Naive thymus-derived CD8-positive, alpha-beta T cell (primary cell): ENCODE measurements at regions not wholly inside any gene's neighbourhood (a gene's known extent, or its start where the extent isn't known, plus 50 kb on each side); places are given as distances from the start of the nearest gene placed in this dataset.

ENCODE experiments used
- ATAC-seq, 2 donors: fragments of 150-1000 bp; cut with Tn5 transposase in 1 of 2; sonication (Bioruptor Pico), chemical (Tn5 transposase) in 1 of 2; 1 replicate in 1 of 2; 2 replicates in 1 of 2; pipeline ENCODE4 v1.10.0; 2021; ENCODE audit warnings: mild to moderate bottlenecking in 2 of 2, moderate library complexity in 2 of 2
- POLR2A ChIA-PET: fragments of 350-600 bp; sonication (Branson Sonifier 250); formaldehyde crosslinking; loops from one replicate; lab custom pipeline; 2021; ENCODE audit warnings: antibody characterized with exemption; lab: Charles Lee
- DNase-seq, 10 donors: peaks; one replicate each; pipeline versions ENCODE4 v3.0.0 to v3.0.0-alpha.2; 2020 to 2022
- H3K27ac Mint-ChIP-seq, 10 donors: one replicate each; pipeline ENCODE4 v1.8.0; 2020 to 2022; ENCODE audit warnings: mild to moderate bottlenecking in 10 of 10, mixed read lengths in 10 of 10, moderate library complexity in 4 of 10, inconsistent platforms in 1 of 10
- H3K27me3 Mint-ChIP-seq, 5 donors: one replicate each; pipeline ENCODE4 v1.8.0; 2021 to 2022; ENCODE audit warnings: mixed read lengths in 5 of 5
- H3K36me3 Mint-ChIP-seq, 3 donors: one replicate each; pipeline ENCODE4 v1.8.0; 2020 to 2022; ENCODE audit warnings: mixed read lengths in 3 of 3, mild to moderate bottlenecking in 2 of 3, inconsistent platforms in 1 of 3
- H3K4me1 Mint-ChIP-seq, 4 donors: one replicate each; pipeline ENCODE4 v1.8.0; 2021 to 2022; ENCODE audit warnings: mixed read lengths in 4 of 4
- H3K4me3 Mint-ChIP-seq, 10 donors: one replicate each; pipeline ENCODE4 v1.8.0; 2020 to 2022; ENCODE audit warnings: mild to moderate bottlenecking in 10 of 10, mixed read lengths in 10 of 10, moderate library complexity in 6 of 10, inconsistent platforms in 1 of 10
- H3K9me3 Mint-ChIP-seq, 9 donors: one replicate each; pipeline ENCODE4 v1.8.0; 2020 to 2022; ENCODE audit warnings: mixed read lengths in 9 of 9, mild to moderate bottlenecking in 3 of 9, inconsistent platforms in 1 of 9, moderate library complexity in 1 of 9

DNA sequence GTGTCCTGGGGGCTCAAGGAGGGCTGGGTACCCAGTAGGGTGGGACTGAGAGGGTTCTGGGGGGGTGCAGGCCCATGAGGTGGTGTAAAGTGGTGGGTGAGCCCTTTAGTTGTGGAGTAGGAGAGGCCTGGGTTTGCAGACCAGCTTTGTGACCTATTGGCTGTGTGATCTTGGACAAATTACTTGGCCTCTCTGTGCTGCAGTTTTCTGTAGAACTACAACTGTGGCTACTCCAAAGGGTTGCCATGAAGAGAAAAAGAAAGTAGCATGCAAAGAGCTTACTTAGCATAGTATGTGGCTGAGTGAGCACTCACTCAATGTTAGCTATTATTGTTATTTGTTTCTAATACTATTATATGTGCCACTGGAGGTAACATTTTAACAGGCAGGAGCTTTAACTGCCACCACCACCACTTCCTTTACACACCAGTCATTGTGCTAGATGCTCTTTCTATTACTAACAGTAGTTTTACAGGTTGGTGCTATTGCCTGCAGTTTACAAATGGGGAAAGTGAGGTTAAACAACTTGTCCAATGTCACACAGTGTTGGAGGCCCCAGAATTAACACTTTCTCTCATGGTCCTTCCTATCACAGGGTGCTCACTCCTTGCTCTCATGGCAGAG is 286.8 kb downstream of the DHX35 start:
- Mint-ChIP-seq H3K27me3 (peaks cover 0 to 1% (median 0%) of the 10 kb centered on the region in 5 donors), H3K4me1 (peaks cover 12 to 18% (median 15%) of the 10 kb centered on the region in 4 donors), H3K27ac (no peak overlapping the region), H3K4me3 (peak overlapping the region in 1 of 10 donors; percentile 46), H3K9me3 (peaks cover 0 to 3% (median 0%) of the 10 kb centered on the region in 9 donors), H3K36me3 (no peaks in the 10 kb centered on the region)
- POLR2A ChIA-PET = no interaction called here
- ATAC-seq (no peak), DNase-seq (no peak)

DNA sequence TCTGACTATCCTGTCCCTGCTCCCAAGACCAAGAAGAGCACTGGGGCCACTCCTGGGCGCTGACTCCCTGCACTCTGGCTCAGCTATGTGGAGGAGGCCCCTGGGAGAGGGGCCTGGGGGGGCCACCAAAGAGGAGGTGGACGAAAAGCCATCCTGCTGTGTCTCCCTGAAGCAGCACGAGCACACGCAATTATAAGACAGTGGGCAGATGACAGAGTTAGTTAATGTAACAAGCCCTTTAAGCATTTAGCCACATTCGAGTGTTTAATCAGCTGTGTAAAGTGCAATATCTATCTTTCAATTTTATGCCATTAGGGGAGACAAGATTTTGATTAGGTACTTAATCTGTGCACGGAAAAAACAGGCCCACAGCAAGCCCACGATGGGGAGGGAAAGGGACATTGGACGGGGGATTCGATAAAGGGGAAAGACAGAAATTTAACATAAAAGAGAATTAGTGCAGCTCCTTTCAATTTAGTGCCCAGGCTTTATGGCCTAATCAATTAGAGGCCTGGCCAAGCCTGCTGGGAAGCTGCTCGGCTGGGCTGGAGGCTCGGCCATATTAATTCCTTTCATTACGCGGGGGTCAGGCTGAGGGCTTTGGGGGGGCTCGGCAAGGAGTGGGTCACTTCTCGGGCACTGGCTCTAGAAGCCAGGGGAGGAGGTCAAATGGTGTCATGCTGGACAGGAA is 286.2 kb downstream of the DHX35 start:
- peak overlapping the region in 1 of 10 donors; percentile 46 for H3K4me3 Mint-ChIP-seq
- no peak for ATAC-seq
- DNase-seq = no peak
- H3K4me1 Mint-ChIP-seq = peaks cover 13 to 18% (median 15%) of the 10 kb centered on the region in 4 donors
- no peak overlapping the region for H3K27ac Mint-ChIP-seq
- H3K27me3 Mint-ChIP-seq = peaks cover 0 to 3% (median 0%) of the 10 kb centered on the region in 5 donors
- H3K9me3 Mint-ChIP-seq = peaks cover 0 to 9% (median 0%) of the 10 kb centered on the region in 9 donors
- H3K36me3 Mint-ChIP-seq = no peaks in the 10 kb centered on the region
- POLR2A ChIA-PET = no interaction called here

DNA sequence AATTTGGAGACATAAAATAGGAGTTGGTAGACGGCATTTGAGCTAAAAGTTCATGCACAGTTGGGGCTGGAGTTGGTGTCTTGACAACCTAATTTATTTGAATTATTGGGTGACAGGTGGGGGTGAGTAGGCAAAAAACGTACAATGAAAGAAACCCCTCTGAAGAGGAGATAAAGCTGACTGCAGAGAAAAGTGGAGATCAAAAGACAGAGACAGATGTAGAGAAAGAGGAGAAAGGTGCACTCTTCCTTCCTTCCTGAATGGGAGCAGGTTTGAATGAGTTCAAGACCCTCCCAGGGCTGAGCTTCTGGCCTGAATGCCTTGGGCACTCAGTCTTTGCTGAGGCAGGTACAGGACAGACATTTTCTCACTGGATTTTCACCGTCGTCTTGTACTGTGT is 284.3 kb downstream of the DHX35 start:
- peaks cover 0 to 3% (median 0%) of the 10 kb centered on the region in 5 donors for H3K27me3 Mint-ChIP-seq

GRCh38 chr20:39245685-39246311 is 283.7 kb downstream of the DHX35 start:
- Mint-ChIP-seq H3K9me3 (peaks cover 0 to 15% (median 5%) of the 10 kb centered on the region in 9 donors), H3K36me3 (no peaks in the 10 kb centered on the region), H3K4me3 (no peak overlapping the region), H3K27me3 (peaks cover 0 to 3% (median 0%) of the 10 kb centered on the region in 5 donors), H3K27ac (no peak overlapping the region), H3K4me1 (peaks cover 13 to 18% (median 15%) of the 10 kb centered on the region in 4 donors)
- ATAC-seq (no peak), DNase-seq (no peak)
- POLR2A ChIA-PET = no interaction called here

More for the DNA sequence above, 284.3 kb downstream of the DHX35 start:
- POLR2A ChIA-PET = no interaction called here
- no peak for ATAC-seq
- no peak for DNase-seq
- no peak overlapping the region for H3K4me3 Mint-ChIP-seq
- no peak overlapping the region for H3K27ac Mint-ChIP-seq
- H3K4me1 Mint-ChIP-seq = peaks cover 13 to 18% (median 15%) of the 10 kb centered on the region in 4 donors
- peaks cover 0 to 15% (median 5%) of the 10 kb centered on the region in 9 donors for H3K9me3 Mint-ChIP-seq
- no peaks in the 10 kb centered on the region for H3K36me3 Mint-ChIP-seq

GRCh38 chr20:39243962-39244361 is 281.8 kb downstream of the DHX35 start:
- Mint-ChIP-seq H3K4me3 (no peak overlapping the region), H3K4me1 (peaks cover 13 to 18% (median 15%) of the 10 kb centered on the region in 4 donors), H3K36me3 (no peaks in the 10 kb centered on the region), H3K9me3 (peaks cover 0 to 15% (median 5%) of the 10 kb centered on the region in 9 donors), H3K27ac (no peak overlapping the region), H3K27me3 (peaks cover 0 to 4% (median 0%) of the 10 kb centered on the region in 5 donors)
- ATAC-seq = no peak
- POLR2A ChIA-PET = no interaction called here
- no peak for DNase-seq

DNA sequence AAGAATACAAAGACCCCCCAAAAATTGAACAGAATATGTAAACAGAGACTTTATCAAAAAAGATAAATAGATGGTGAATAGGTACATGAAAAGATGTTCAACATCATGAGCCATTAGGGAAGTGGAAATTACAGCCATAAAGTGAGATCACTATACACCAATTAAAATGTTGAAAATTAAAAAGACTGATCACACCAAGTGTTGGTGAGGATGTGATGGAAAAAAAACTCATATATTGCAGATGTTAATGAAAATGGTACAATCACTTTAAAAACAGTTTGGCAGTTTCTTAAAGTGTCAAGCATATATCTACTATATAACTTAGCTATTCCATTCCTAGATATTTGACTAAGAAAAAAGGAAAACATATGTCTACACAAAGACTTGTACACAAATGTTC is 280.5 kb downstream of the DHX35 start:
- Mint-ChIP-seq H3K9me3 (peaks cover 0 to 15% (median 5%) of the 10 kb centered on the region in 9 donors), H3K4me1 (peaks cover 13 to 18% (median 15%) of the 10 kb centered on the region in 4 donors), H3K27ac (no peak overlapping the region), H3K4me3 (no peak overlapping the region), H3K36me3 (no peaks in the 10 kb centered on the region), H3K27me3 (peaks cover 0 to 6% (median 0%) of the 10 kb centered on the region in 5 donors)
- POLR2A ChIA-PET = no interaction called here
- ATAC-seq (no peak), DNase-seq (no peak)

DNA sequence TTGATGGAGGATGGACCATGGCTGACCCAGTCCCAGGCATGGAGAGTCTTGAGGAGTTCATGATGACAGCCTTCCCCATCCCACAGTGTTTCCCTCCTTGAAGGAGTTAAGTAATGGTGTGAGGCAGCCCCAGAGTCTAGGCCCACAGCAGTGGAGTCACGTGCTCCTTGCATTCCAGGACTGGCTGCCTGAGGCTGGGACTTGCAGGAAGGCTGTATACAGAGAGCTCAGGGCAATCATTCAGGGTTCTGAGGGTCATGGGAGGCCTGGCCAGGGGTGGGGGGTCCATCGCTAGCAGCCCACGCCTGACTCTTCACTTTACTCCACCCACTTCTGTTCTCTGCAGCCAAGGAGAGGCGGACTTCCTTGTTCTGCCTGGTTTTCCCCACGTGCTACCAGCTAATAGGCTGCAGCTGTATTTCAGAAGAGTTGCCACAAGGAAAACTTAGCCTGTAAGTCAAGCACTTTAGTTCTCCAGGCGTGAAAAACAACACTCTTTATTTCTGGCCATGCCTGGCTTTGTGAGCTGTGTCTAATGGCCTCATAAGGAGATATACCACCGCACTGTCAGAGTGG is 272.5 kb downstream of the DHX35 start:
- Mint-ChIP-seq H3K36me3 (no peaks in the 10 kb centered on the region), H3K27me3 (peaks cover 0 to 8% (median 0%) of the 10 kb centered on the region in 5 donors), H3K4me3 (no peak overlapping the region), H3K4me1 (no peaks in the 10 kb centered on the region), H3K9me3 (no peaks in the 10 kb centered on the region), H3K27ac (no peak overlapping the region)
- no peak for DNase-seq
- no peak for ATAC-seq
- POLR2A ChIA-PET = no interaction called here

DNA sequence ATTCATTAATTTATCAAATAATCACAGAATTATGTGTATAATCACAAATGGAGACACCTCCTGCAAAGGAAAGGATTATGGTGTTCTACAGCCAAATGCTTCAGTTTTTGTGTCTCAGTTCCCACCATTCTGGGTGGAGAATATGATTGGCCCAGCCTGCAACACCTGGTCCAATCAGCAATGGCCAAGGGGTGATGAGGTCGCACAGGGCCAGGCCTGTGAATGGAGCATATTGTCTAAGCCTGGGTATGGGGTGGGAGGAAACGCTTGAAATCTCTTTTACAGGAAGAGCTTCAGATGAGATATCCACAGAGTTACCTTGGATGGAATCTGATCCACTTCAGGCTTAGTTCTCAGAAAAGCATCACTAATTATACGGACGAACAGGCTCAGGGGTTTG is 271.6 kb downstream of the DHX35 start:
- H3K4me3 Mint-ChIP-seq = no peak overlapping the region
- peaks cover 0 to 7% (median 0%) of the 10 kb centered on the region in 5 donors for H3K27me3 Mint-ChIP-seq
- POLR2A ChIA-PET = no interaction called here
- H3K36me3 Mint-ChIP-seq = no peaks in the 10 kb centered on the region
- no peak overlapping the region for H3K27ac Mint-ChIP-seq
- ATAC-seq (no peak), DNase-seq (no peak)
- H3K9me3 Mint-ChIP-seq = no peaks in the 10 kb centered on the region
- H3K4me1 Mint-ChIP-seq = no peaks in the 10 kb centered on the region

- ATAC-seq (no peak), DNase-seq (no peak)
- POLR2A ChIA-PET = no interaction called here
- no peaks in the 10 kb centered on the region for H3K36me3 Mint-ChIP-seq
- H3K27me3 Mint-ChIP-seq = peaks cover 0 to 8% (median 4%) of the 10 kb centered on the region in 5 donors
- no peak overlapping the region for H3K27ac Mint-ChIP-seq
- H3K4me3 Mint-ChIP-seq = no peak overlapping the region
- H3K9me3 Mint-ChIP-seq = no peaks in the 10 kb centered on the region
- no peaks in the 10 kb centered on the region for H3K4me1 Mint-ChIP-seq
Observed at GRCh38 chr20:39227416-39227815, 265.3 kb downstream of the DHX35 start.

DNA sequence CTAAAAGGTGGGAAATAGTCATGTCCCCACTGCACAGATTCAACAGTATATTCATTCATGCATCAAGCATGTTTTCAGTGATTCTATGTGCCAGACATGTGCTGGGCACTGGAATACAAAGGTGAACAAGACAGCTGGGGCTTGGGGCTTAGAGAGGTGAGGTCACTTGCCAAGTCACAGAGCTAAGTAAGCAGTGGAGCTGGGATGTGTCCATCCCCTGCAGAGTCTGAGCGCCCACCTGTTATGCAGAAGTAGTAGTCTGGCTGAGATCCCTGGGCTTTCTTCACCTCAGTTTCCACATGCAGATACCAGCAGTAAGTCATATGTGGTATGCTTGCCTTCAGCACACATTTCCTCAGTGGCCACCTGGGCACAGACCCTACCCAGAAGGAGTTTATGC is 263.8 kb downstream of the DHX35 start:
- Mint-ChIP-seq H3K9me3 (no peaks in the 10 kb centered on the region), H3K27ac (no peak overlapping the region), H3K4me1 (no peaks in the 10 kb centered on the region), H3K4me3 (no peak overlapping the region), H3K27me3 (peaks cover 0 to 8% (median 4%) of the 10 kb centered on the region in 5 donors), H3K36me3 (no peaks in the 10 kb centered on the region)
- ATAC-seq (no peak), DNase-seq (no peak)
- POLR2A ChIA-PET = no interaction called here

DNA sequence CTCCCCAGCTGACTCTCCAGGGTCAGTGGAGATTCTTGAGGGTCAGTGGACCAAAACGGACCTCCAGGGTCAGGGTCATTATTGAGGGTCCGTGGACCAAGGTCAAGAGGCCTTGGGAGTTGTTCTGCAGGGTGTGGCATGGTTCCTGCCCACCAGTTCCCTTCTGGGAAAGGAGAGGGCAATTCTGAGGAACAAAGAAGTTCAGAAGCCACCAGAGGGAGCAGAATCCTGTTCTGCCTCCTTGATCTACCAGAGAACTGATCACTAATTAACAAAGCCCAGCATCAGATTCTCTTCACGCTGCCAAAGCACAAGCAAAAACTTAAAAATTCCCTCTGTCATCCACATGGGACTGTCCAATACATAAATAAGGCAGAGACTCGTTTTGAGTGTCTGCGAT is 263.4 kb downstream of the DHX35 start:
- H3K9me3 Mint-ChIP-seq = no peaks in the 10 kb centered on the region
- H3K27ac Mint-ChIP-seq = no peak overlapping the region
- DNase-seq = no peak
- H3K4me3 Mint-ChIP-seq = no peak overlapping the region
- H3K27me3 Mint-ChIP-seq = peaks cover 2 to 9% (median 8%) of the 10 kb centered on the region in 5 donors
- ATAC-seq = no peak
- no peaks in the 10 kb centered on the region for H3K4me1 Mint-ChIP-seq
- no peaks in the 10 kb centered on the region for H3K36me3 Mint-ChIP-seq
- POLR2A ChIA-PET = no interaction called here

- no peaks in the 10 kb centered on the region for H3K9me3 Mint-ChIP-seq
- H3K4me3 Mint-ChIP-seq = no peak overlapping the region
- POLR2A ChIA-PET = no interaction called here
- H3K4me1 Mint-ChIP-seq = no peaks in the 10 kb centered on the region
- peaks cover 3 to 15% (median 13%) of the 10 kb centered on the region in 5 donors for H3K27me3 Mint-ChIP-seq
- ATAC-seq = no peak
- no peak for DNase-seq
- no peaks in the 10 kb centered on the region for H3K36me3 Mint-ChIP-seq
- no peak overlapping the region for H3K27ac Mint-ChIP-seq
Observed at GRCh38 chr20:39222101-39222500, 260.0 kb downstream of the DHX35 start.

DNA sequence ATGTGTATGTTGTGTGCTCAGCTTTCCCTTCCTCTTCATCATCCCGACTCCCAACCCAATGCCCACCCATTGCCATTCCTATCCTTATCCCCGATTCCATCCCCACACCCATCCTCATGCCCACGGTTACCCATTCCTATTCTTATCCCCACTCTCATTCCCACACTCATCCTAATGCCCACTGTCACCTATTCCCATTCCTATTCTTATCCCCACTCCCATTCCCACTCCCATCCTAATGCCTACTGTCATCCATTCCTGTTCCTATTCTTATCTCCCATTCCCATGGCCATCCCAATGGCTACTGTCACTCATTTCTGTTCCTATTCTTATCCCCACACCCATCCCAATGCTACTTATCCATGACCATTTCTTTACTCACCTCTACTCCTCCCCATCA is 254.1 kb downstream of the DHX35 start:
- no peaks in the 10 kb centered on the region for H3K9me3 Mint-ChIP-seq
- no peak overlapping the region for H3K4me3 Mint-ChIP-seq
- POLR2A ChIA-PET = no interaction called here
- H3K36me3 Mint-ChIP-seq = no peaks in the 10 kb centered on the region
- DNase-seq (no peak), ATAC-seq (no peak)
- H3K27me3 Mint-ChIP-seq = peaks cover 8 to 27% (median 13%) of the 10 kb centered on the region in 5 donors
- H3K4me1 Mint-ChIP-seq = no peaks in the 10 kb centered on the region
- no peak overlapping the region for H3K27ac Mint-ChIP-seq
